A549 (cell line): ENCODE measurements at regions not wholly inside any gene's neighbourhood (a gene's known extent, or its start where the extent isn't known, plus 50 kb on each side); places are given as distances from the start of the nearest gene placed in this dataset.

Experiments used
- CTCF ChIP-seq: fragments of >200 bp; sonication (Bioruptor Twin); formaldehyde crosslinking; IDR thresholded peaks from 3 replicates; pipeline ENCODE4 v1.5.1; 2016
- HOXA7 ChIP-seq: fragments of 250-450 bp; sonication (Bioruptor Pico); IDR thresholded peaks from 2 replicates; pipeline ENCODE4 v1.5.0; 2020; ENCODE audit warnings: mild to moderate bottlenecking, moderate library complexity
- NPAS2 ChIP-seq: fragments of 250-450 bp; sonication (Bioruptor Pico); IDR thresholded peaks from 2 replicates; pipeline ENCODE4 v1.8.0; 2022; ENCODE audit warnings: mild to moderate bottlenecking, moderate library complexity, borderline replicate concordance

DNA sequence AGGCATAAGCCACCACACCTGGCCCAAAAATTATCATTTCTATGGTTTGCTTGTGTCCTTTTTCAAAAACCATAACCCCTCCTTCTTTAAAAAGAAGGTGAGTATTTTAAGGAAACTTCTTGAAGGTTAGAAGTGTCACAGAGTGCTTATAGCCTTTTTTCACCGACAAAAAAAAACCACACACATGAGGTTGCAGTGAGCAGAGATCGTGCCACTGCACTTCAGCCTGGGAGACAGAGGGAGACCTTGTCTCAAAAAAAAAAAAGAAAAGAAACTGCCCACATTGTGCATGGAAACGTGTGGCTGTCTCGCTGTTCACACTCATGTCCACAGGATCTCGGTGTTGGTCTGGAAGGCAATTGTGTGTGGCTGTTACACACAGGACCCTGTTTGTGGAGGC lies 157.4 kb upstream of the PFKP start:
- TF ChIP-seq NPAS2 (CRISPR knock-in tag) (no peak), HOXA7 (CRISPR knock-in tag) (no peak), CTCF (no peak)
